RWPE2 (cell line): ENCODE measurements at regions not wholly inside any gene's neighbourhood (a gene's known extent, or its start where the extent isn't known, plus 50 kb on each side); places are given as distances from the start of the nearest gene placed in this dataset.
A peak's percentile ranks its signal among the peaks of the same experiment; 100 is the strongest.

Experiments
- ATAC-seq: fragments of 200-7000 bp; cut with Tn5 transposase; 3 replicates; pipeline ENCODE4 v1.9.1; 2021; ENCODE audit warnings: low read depth
- DNase-seq: peaks from one replicate; pipeline ENCODE4 v3.0.0-alpha.2; 2020; ENCODE audit warnings: low spot score
- H3K27ac ChIP-seq: fragments of 450-650 bp; 2 replicates; pipeline ENCODE4 v1.5.1; 2017; ENCODE audit warnings: mild to moderate bottlenecking; ENCODE audit not compliant: poor library complexity, severe bottlenecking
- H3K27me3 ChIP-seq: fragments of 250-450 bp; sonication (Bioruptor Pico); 2 replicates; pipeline ENCODE4 v1.5.1; 2021; ENCODE audit warnings: mild to moderate bottlenecking, moderate library complexity; ENCODE audit not compliant: insufficient read depth, poor library complexity, severe bottlenecking
- H3K36me3 ChIP-seq: fragments of 250-450 bp; sonication (Bioruptor Pico); 2 replicates; pipeline ENCODE4 v1.5.1; 2020; ENCODE audit warnings: low read depth, mild to moderate bottlenecking, moderate library complexity
- H3K4me1 ChIP-seq: fragments of 250-450 bp; sonication (Bioruptor Pico); 2 replicates; pipeline ENCODE4 v1.5.1; 2021; ENCODE audit warnings: mild to moderate bottlenecking, moderate library complexity; ENCODE audit not compliant: insufficient read depth, poor library complexity, severe bottlenecking
- H3K4me3 ChIP-seq: fragments of 250-450 bp; sonication (Bioruptor Pico); 2 replicates; pipeline ENCODE4 v1.5.1; 2021; ENCODE audit warnings: mild to moderate bottlenecking, moderate library complexity; ENCODE audit not compliant: severe bottlenecking
- H3K9me3 ChIP-seq: fragments of 250-450 bp; sonication (Bioruptor Pico); 2 replicates; pipeline ENCODE4 v1.5.1; 2021; ENCODE audit warnings: mild to moderate bottlenecking, moderate library complexity; ENCODE audit not compliant: severe bottlenecking
- CTCF ChIP-seq: fragments of 450-650 bp; IDR thresholded peaks from one replicate; pipeline ENCODE4 v1.5.1; 2017; ENCODE audit warnings: mild to moderate bottlenecking, moderate library complexity; ENCODE audit not compliant: poor library complexity, severe bottlenecking

- DNase-seq, result no peak
- Histone ChIP-seq H3K27ac (no peak overlapping the region), H3K27me3 (peaks cover 33% of the 10 kb centered on the region)
Measured at GRCh38 chr14:101457301-101457935, 103.9 kb upstream of the DIO3 start.

GRCh38 chr14:101457936-101458740, 103.2 kb upstream of the DIO3 start:
- TF ChIP-seq CTCF, result no peak
- H3K4me3 ChIP-seq, result no peak overlapping the region
- peaks cover 33% of the 10 kb centered on the region for H3K27me3 ChIP-seq
- no peaks in the 10 kb centered on the region for H3K4me1 ChIP-seq
- H3K9me3 ChIP-seq, result no peaks in the 10 kb centered on the region
- no peaks in the 10 kb centered on the region for H3K36me3 ChIP-seq
- H3K27ac ChIP-seq, result no peak overlapping the region
- DNase-seq, result no peak
- ATAC-seq, result no peak

More at GRCh38 chr14:101457301-101457935, 103.9 kb upstream of the DIO3 start:
- no peak overlapping the region for H3K4me3 ChIP-seq
- H3K4me1 ChIP-seq, result no peaks in the 10 kb centered on the region
- no peak for TF ChIP-seq CTCF
- H3K36me3 ChIP-seq, result no peaks in the 10 kb centered on the region
- no peaks in the 10 kb centered on the region for H3K9me3 ChIP-seq
- ATAC-seq, result no peak

GRCh38 chr14:101458741-101459550, 102.3 kb upstream of the DIO3 start:
- DNase-seq (peak; percentile 47), ATAC-seq (peak; percentile 40)
- Histone ChIP-seq H3K36me3 (no peaks in the 10 kb centered on the region), H3K4me3 (peak overlapping the region; percentile 18), H3K9me3 (no peaks in the 10 kb centered on the region), H3K4me1 (no peaks in the 10 kb centered on the region), H3K27me3 (peaks cover 33% of the 10 kb centered on the region), H3K27ac (no peak overlapping the region)
- no peak for TF ChIP-seq CTCF

GRCh38 chr14:101459551-101459900, 101.8 kb upstream of the DIO3 start:
- Histone ChIP-seq H3K27ac (no peak overlapping the region), H3K4me3 (no peak overlapping the region), H3K36me3 (no peaks in the 10 kb centered on the region), H3K27me3 (peaks cover 33% of the 10 kb centered on the region), H3K4me1 (no peaks in the 10 kb centered on the region), H3K9me3 (no peaks in the 10 kb centered on the region)
- no peak for ATAC-seq
- TF ChIP-seq CTCF, result no peak
- no peak for DNase-seq
